ENCODE measurements at regions not wholly inside any gene's neighbourhood (a gene's known extent, or its start where the extent isn't known, plus 50 kb on each side); places are given as distances from the start of the nearest gene placed in this dataset.
"Not testable (repeated sequence)": the region's sequence is repeated elsewhere in the genome, so short reads cannot be mapped to it uniquely, and the experiment has no call there.

DNA sequence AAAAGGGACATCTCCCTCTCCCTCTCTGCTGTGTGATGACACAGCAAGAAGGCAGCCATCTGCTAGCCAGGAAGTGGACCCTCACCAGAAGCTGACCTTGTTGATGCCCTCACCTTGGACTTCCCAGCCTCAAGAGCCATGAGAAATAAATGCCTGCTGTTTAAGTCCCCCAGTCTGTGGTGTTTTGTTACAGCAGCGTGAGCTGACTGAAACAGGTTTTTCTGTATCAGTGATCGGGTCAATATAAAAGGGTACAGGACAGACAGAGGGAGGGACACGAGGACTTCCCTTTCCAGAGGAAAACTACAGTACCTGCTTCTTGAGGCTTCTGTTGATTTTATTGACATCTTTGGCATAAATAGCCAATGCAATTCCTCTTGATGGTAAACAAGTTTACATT lies 510.3 kb upstream of the CHAC2 start:
- no peak for DNase-seq

DNA sequence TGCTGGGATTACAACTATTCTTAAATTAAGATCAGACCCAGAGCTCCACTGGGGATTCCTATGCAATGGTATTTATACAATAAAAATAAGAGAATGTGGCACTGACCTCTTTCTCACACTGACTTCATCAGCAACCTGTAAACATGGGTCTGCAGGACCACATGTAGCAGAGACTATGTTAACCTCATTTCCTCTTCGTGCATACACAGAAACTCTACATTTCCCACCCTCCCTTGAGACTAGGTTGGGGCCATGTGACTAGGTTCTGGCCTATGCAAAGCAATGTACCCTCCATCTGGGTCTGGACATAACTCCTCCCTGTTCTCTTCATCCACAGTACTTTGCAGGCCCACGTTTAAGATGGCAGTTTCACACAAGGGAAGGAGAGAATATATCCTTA lies 514.4 kb upstream of the CHAC2 start:
- DNase-seq, result no peak

DNA sequence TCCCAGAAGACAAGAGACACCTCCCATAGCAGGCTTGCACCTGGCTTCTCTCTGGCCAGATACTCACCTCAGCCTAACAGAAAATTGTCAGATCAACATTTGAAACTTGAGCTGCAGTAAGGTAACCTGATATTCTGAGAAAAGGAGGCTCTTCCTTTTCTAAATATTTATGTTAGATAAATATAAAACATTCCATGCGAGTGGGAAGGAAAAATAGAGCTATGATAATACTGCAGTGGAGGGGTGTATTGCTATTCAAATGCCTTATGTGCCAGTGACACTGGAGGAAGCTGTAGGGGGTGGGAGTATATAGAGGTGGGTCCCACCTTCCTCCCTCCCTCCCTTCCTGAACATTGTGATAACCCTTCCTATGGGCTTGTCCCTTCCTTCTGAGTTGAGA lies 515.5 kb upstream of the CHAC2 start:
- DNase-seq, result no peak

DNA sequence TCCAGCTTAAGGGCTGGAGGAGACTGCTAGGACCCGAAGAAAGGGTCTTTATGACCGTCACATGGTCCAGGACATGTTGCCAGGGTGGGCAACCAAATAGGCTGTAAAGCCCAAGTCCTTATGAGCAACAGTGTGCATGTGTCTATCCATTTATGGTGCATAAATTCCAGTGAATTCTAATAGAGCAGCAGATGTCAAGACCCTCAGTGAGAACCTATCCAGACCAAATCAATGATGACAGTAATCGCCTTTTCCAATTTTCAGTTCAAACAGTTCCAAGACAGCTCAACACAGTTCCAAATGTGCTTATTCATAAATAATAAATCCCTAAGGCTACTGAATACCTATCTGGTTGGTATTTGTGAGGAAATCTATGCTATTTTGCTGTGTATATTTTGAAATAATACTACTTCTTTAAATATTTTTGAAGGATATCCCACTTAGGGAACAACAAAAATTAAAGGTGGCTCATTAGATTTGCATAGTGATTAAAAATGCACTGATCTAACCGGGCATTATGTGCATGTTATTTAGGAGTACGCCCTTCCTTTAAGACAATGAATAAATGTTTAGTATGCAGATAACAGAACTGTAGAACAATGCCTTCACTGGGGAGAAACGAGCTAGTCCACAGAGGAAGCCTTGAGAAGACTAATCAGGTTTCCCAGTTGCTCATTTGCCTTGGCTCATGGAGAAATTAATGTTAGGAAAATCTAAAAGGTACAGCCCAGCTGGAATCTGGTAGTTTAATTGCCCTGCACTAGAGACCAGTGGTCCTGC lies 519.5 kb upstream of the CHAC2 start:
- no peak for DNase-seq

DNA sequence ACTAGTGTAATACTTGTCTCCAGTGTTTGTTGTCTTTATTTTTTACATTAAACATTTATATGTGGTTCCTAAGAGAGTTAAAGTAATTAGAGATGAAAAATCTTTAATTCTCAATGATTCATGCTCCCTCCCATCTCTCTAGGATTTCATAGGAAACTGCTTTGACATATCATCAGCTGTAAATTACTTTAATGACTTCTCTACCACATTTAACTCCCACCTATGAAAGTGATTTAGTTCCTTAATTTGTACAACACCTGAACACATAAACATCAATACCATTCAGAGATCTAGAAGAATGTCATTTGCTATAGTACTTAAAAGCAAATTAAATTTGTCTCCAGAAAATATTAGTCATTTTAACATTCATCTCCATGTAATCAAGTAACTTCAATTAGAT lies 524.2 kb upstream of the CHAC2 start:
- no peak for DNase-seq

DNA sequence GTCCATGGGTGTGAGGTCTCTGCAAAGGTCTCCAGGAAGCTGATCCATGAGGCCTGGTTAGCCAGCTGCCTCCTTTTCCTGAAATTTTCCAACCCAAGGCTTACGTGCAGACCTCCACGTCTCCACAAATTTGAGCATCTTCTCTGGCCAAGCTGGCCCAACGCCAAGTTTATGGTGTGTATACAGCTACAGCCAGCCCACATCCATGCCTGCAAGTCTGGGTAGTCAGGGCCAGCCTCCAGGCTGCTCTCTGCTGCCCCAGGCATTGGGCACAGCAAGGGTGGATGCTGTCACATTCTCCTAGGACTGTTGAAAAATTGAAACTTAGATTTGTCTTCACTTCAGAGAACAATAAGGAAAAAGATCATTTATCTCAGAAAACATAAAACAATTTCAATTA lies 525.5 kb upstream of the CHAC2 start:
- no peak for DNase-seq

DNA sequence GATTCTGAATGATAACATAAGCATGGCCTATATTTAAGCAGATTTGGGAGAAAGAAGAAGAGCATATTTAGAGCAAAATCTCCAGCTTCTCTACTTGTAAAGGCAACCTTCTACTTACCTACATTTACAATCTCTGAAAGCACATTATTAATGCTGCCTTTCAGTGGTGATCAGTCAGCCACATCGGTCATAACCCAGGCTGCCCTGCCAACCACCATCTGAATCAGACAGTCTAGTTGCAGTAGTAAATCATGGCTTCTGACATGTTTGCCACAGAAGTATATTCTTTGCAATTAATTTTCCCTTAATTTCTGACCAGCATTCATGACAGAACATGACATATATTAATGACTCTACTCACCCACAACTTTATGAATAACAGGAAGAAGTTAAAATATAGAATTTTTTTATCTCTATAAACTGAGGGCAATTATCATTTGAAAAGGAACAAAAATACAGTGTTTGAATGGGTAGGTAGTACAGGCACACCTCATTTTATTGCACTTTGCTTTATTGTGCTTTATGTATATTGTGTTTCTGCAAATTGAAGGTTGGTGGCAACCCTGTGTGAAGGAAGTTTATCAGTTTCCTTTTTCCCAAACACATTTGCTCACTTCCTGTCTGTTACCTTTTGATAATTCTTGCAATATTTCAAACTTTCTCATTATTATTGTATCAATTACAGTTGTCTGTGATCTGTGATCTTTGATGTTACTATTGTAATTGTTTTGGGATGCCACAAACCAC lies 531.6 kb upstream of the CHAC2 start:
- no peak for DNase-seq

DNA sequence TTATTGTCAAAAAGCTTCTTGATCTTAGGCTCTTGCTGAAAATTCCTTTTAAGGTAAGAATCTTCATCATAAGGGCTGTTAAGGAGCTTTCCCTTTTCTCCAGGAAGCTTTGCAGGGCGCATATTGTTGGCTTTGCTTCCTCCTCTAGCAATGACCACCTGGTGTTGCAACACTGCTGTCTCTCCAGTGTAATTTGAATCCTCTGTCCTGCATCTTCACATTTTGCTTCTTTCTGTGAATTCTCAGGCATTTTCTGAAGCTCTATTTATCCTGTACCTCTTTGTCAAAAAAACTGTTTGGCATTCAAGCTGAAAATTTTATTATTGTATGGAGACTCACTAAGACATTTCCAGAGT lies 533.1 kb upstream of the CHAC2 start:
- no peak for DNase-seq

DNA sequence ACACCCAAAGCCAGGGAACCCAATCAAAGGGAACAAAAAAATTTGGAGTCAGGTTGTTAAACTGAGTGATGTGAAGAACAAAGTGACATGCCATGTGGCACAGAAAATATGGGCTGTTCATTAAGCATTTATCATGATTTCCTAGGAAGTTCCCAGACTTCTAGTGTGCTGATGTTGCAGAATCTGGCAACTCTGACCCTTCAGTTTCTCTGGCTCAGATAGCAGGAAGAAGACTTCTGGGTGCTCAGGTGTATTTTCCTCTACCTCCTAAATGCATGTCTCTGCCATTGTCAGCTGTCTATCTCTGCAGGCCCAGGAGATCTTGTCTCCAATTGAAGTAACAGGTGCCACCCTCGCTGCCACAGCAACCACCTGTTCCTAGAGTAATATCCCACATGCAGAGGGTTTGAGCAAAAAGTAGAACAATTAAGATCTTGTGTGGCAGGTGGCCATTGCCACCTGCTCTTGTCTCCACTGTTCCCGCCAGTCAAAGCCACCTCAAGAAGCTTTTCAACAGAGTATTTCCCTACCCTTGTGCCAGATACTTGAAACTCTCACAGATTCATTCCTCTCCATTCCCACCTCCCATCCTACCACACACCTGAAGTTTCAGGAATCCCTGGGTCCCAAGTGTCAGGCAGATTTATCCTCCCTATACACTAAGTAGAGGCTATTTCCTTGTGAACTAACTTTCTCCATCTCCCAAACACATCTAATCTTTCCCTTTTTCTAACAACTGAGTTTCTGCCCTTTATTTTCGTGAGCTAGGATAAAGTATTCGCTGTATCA lies 533.7 kb upstream of the CHAC2 start:
- no peak for DNase-seq

DNA sequence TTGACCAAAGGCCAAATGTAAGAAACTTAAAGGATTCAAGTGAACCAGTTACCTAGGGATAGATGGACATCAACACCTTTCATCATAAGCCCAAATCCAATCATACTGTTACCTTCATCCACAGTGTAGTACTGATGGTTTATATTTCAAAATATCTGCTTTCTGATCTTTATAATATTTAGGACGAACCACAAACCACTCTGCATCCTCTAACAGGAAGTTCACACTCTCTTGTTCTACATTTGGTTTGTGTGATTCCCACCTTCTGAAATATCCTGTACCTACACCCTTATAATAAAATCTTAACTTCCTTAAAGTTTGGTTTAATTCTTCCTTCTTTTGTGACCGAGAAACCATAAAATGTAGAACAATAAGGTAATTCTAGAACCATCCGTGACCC lies 535.7 kb upstream of the CHAC2 start:
- no peak for DNase-seq

DNA sequence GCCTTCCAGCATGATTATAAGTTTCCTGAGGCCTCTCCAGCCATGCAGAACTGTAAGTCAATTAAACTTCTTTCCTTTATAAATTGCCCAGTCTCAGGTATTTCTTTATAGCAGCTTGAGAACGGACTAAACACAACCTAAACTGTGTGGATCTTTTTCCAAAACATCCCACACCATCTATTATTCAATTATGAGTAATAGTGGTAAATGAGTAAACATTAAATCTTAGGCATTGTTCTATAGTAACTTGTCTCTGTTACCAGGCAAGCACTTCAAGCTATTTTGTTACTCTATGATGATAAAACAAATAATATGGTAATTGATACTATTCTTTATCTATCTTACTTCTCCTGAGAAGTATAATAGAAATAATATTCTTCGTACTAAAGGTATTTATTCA lies 536.9 kb upstream of the CHAC2 start:
- DNase-seq, result no peak

DNA sequence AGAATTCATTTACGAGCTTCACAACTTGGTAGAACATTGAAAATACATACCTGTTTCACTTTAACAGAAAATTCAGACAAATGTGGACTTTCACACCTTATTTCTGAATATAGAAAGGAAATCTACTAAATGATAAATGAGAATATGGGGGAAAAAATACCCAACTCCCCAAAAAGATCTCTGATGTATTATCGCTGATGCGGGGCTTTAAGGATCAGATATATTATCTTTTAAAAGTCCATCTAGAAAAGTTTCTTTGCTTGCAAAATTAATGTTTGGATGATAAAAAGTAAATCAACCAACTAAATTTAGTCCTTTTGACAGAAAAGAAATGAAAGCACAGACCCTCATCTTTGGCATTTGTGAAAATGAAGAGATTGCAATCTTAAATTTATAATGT lies 540.1 kb upstream of the CHAC2 start:
- no peak for DNase-seq

DNA sequence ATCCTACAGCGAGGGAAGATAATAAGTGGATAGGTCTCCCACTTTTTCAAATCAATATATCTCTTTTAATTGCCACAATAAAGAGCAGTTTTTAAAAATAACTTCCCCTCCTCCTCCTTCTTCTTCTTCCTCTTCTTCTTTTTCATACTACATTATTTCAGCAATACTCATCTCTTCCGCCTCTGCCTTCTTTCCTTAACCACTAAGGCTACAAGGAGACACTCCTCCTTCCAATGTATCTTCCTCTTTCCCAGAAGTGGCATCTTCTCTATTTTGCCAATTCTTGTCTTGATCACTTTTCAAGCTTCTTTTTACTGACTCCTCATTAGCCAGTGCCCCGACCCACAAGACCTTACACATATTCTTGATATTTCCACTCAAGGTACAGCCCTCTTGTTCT lies 546.6 kb upstream of the CHAC2 start:
- no peak for DNase-seq

DNA sequence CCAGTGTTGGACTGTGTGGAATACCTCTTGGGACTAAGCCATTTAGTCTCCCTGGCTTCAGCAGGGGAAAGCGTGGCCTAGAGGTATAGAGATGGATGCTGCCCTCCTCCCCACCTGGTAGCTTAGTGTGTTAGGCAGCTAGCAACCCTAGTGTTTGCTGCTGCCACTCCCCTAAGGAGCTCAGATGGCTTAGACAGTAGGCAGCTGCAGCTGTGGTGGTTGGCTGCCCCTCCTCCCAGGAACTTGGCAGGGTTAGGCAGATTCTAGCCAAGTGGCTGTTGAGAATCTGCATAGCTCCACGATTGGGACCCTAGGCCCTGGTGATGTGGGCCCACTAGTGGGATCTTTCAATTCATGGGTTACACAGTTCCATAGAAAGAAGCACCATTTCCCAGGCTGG lies 550.4 kb upstream of the CHAC2 start:
- DNase-seq, result no peak

DNA sequence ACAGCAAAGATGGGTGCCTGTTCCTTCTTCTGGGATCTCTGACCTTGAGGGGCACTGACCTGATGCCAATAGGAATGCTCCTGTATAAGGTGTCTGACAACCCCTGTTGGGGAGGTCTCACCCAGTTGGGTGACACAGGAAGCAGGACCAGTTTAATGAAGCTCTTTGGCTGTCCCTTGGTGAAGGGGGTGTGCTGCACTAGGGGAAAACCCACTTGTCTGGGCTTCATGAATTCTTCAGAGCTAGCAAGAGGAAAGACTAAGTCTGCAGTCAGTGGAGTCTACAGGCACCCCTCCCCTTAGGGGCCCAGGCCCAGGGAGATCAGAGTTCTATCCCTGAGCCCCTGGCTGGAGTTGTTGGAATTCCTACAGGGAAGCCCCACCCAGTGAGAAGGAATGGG lies 550.8 kb upstream of the CHAC2 start:
- DNase-seq, result no peak

DNA sequence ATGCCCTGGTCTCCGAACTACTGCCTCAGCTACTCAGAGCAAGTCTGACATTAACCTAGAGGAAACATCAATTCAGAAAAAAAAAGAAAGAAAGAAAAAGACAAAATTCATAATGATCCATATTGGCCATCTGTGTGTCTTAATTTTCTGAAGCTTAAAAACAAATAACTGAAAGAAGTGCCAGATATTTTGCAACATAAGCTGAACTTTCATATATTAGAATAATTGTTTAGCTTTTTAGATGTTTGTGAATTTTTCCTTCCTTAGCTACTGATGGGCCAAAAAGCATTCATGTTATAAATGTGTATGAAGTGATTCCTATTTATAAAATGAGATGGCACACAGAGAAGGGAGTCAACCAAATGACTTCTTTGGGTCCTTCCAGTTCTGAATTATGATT lies 555.0 kb upstream of the CHAC2 start:
- DNase-seq, result no peak

DNA sequence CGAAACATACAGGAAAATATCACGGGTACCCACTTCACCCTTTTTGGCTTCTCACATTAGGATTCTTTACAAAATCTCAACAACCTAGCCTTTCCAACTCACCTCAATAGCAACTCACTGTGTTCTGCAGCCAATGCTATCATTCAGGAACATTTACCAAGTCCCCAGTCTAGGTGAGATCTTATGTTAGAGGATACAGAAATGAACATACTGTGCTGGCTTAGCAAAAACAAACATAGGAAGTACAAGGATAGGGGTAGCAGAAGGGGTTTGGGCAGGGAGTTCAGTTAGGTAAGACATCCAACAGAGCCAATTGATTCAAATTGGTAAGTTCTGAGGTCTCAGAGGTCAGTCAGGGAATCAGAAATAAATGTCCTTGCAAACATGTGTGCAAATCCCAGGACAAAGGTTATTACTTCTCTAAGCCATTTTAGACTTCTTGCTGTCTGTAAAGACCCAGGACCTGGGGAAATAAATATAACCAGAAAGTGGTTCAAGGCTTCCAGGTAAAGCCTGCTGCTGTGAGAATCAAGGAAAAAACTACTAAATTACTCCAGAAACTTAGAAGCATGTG lies 556.3 kb upstream of the CHAC2 start:
- no peak for DNase-seq

DNA sequence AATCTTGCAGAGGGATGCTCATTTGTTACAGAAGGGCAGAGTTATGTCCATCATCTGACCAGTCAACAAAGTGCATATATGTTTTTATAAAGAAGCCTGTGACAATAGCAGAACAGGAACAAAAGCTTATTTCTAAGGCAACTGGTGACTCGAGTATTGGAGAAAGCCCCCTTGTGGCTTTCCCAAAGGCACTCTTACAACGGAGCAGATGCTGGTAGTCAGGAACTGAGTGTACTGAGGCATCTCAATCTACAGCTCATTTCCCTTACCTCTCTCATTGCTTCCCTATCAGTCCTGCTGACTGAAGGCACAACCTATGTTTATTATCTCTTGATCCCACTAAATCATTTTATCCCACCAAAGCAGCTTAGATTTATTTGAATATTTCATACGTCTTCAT lies 557.1 kb upstream of the CHAC2 start:
- DNase-seq, result no peak

DNA sequence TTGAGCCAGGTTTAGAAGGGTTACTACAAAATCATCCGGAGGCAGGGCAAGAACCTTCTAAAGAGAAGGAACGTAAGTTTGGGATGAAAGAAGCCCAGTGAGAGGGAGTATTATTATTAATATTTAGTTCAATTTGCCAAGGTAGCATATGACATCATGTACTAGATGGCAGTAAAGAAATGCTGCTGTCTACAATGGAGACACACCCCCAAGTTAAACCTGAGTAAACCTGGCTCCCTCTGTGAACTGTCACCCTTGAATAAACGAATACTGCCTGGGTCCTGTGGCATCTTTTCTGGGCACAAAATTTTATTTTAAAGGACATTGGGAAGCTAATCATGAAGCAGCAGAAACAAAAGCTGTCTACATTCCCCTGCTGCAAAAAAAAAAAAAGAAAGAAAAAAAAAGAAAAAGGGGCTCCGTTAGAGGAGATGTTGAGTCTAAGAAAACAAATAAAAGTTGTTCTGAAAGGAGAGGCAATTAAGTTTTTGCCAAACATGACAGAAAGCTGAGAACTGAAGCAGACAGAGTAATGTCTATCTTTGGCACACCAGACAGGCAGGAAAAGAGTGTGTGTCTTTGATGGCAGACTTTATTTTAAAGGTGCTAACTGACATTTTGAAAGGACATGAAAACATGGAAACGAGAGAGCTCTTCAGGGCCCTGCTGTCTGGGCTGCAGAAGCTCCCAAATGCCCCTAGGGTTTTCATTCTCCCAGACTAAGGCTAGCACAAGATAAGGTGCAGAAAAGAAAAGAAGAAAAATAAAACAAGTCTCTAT lies 557.7 kb upstream of the CHAC2 start:
- no peak for DNase-seq

DNA sequence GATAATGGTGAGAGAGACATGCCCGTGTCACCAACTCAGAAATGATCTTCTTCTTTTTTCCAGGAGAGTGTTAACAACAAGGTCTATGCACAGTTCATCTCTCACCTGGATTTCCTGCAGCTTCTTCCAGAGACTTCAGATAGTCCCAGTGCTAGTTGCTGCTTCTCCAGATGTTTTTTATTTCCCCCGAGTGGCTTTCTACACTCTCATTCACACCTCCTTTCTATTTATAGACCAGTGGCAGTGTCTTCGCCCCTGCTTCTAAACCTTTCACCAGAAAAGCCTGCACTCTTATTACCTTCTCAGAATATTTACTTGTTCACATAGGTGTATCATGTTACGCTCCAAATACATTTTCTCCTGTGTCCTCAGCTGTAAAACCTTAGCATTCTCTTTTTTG lies 558.8 kb upstream of the CHAC2 start:
- no peak for DNase-seq

DNA sequence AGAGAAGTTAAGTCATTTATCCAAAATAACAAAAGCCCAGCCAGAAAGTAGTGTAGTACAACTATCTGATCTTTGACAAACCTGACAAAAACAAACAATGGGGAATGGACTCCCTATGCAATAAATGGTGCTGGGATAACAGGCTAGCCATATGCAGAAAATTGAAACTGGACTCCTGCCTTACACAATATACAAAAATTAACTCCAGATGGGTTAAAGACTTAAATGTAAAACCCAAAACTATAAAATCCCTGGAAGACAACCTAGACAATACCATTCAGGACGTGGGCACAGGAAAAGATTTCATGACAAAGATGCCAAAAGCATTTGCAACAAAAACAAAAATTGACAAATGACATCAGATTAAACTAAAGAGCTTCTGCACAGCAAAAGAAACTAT lies 561.4 kb upstream of the CHAC2 start:
- not testable (repeated sequence) for DNase-seq

DNA sequence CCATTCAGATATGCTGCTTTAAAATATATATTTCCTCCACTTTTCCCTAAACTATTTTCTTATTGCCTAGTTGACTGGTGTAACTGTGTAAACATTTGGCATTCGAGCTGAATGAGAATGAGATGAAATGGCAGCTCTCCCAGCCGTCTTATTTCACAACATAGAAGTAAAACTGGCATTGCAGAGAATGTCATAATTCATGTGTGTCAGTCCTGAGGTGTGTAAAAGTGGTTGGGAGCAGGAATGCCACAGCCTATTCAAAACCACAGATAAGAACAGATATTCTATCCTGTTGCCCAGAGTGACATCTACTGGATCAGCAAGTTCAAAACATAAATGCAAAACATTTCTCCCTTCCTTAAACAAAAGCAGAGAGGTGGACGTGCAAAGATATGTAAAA lies 565.5 kb upstream of the CHAC2 start:
- DNase-seq, result no peak

DNA sequence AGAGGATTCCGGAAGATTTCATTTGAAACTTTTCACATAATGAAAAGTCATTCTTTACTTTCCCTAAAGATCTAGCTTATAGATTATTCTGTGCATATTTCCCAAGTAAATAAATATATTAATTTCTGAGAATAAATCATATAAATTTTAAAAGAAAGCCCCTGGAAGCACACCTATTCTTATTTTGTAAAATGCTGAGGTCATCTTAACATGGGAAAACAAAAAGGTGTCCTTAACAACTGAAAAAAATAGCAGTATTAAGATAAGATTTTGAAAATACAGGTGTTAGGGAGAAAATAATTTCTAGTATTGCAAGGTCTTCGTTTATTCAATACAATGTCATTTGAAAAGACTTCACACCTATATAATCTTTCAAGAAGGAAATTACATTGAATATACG lies 567.5 kb upstream of the CHAC2 start:
- DNase-seq, result no peak
